Vagina (tissue), 2 donors: ENCODE measurements at regions not wholly inside any gene's neighbourhood (a gene's known extent, or its start where the extent isn't known, plus 50 kb on each side); places are given as distances from the start of the nearest gene placed in this dataset.

ENCODE experiments used
- DNase-seq, 2 donors: peaks; one replicate each; pipeline ENCODE4 v3.0.0-alpha.2; 2017; ENCODE audit errors: extremely low spot score in 2 of 2
- H3K27ac ChIP-seq: fragments of 200-600 bp; sonication (generic); one replicate; pipeline ENCODE4 v1.5.1; 2019
- H3K27me3 ChIP-seq: fragments of 200-600 bp; sonication (generic); one replicate; pipeline ENCODE4 v1.5.1; 2019
- H3K36me3 ChIP-seq, 2 donors: fragments of 200-600 bp; sonication (generic); one replicate each; pipeline ENCODE4 v1.5.1; 2017 to 2019
- H3K4me1 ChIP-seq: fragments of 200-600 bp; sonication (generic); one replicate; pipeline ENCODE4 v1.5.1; 2019
- H3K4me3 ChIP-seq, 2 donors: fragments of 200-600 bp; sonication (generic); 1 replicate in 1 of 2; 2 replicates in 1 of 2; pipeline ENCODE4 v1.5.1; 2016 to 2019
- H3K9me3 ChIP-seq: fragments of 200-600 bp; sonication (generic); one replicate; pipeline ENCODE4 v1.5.1; 2019
- POLR2A ChIP-seq, 2 donors: fragments of 450-650 bp; IDR thresholded peaks; one replicate each; pipeline ENCODE4 v1.6.1; 2017; ENCODE audit warnings: antibody characterized with exemption in 2 of 2, mild to moderate bottlenecking in 2 of 2, moderate library complexity in 2 of 2
- POLR2AphosphoS5 ChIP-seq, 2 donors: sonication (generic); formaldehyde crosslinking; IDR thresholded peaks; one replicate each; pipeline ENCODE4 v1.9.0; 2017; ENCODE audit warnings: antibody characterized with exemption in 2 of 2, mild to moderate bottlenecking in 2 of 2, low read depth in 1 of 2; ENCODE audit not compliant: insufficient read depth in 1 of 2
- intact Hi-C: fragments of 100-400 bp; cut with DNase I; formaldehyde crosslinking; loops from one replicate; pipeline ENCODE4 v1.15.1; 2023
- TF ChIP-seq, protein P1 (sequence below), 3 experiments: fragments of 450-650 bp in 2 of 3; fragments of 200-600 bp in 1 of 3; sonication (generic) in 1 of 3; IDR thresholded peaks; one replicate each; pipeline ENCODE4 v1.5.1; 2017 to 2019; ENCODE audit warnings: antibody characterized with exemption in 3 of 3, mild to moderate bottlenecking in 2 of 3, moderate library complexity in 2 of 3

DNA sequence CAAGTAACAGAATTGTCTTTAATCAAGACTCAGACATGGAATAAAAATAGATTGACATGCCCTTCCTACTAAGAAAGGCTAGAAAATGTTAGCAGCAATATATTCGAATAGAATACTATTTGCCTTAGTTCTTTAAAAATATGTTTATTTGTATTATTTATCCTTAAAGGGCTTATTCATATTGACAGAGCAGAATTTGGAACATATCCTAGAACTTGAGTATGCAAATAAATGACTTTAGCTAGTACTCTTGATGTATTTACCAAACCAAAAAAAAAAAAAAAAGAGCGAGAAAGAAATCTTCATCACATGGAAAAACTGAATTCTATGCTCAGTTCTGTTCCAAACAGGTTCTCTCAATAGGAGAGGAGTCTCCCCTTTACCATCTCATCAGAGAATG lies 68.9 kb upstream of the PPARGC1A start:
- H3K4me1 ChIP-seq: no peaks in the 10 kb centered on the region
- intact Hi-C loops: no loop called here
- H3K36me3 ChIP-seq: no peaks in the 10 kb centered on the region
- H3K4me3 ChIP-seq: no peak overlapping the region
- TF ChIP-seq, protein P1, sequence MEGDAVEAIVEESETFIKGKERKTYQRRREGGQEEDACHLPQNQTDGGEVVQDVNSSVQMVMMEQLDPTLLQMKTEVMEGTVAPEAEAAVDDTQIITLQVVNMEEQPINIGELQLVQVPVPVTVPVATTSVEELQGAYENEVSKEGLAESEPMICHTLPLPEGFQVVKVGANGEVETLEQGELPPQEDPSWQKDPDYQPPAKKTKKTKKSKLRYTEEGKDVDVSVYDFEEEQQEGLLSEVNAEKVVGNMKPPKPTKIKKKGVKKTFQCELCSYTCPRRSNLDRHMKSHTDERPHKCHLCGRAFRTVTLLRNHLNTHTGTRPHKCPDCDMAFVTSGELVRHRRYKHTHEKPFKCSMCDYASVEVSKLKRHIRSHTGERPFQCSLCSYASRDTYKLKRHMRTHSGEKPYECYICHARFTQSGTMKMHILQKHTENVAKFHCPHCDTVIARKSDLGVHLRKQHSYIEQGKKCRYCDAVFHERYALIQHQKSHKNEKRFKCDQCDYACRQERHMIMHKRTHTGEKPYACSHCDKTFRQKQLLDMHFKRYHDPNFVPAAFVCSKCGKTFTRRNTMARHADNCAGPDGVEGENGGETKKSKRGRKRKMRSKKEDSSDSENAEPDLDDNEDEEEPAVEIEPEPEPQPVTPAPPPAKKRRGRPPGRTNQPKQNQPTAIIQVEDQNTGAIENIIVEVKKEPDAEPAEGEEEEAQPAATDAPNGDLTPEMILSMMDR (IDR thresholded peaks at IDR 0.05): no peak
- TF ChIP-seq POLR2A (IDR thresholded peaks at IDR 0.05) (no peak), POLR2AphosphoS5 (IDR thresholded peaks at IDR 0.05; ENCODE audit: insufficient read depth in 1 of 2, low read depth in 1 of 2) (no peak)
- H3K27me3 ChIP-seq: no peaks in the 10 kb centered on the region
- H3K27ac ChIP-seq: no peak overlapping the region
- H3K9me3 ChIP-seq: no peaks in the 10 kb centered on the region
- no peak for DNase-seq

DNA sequence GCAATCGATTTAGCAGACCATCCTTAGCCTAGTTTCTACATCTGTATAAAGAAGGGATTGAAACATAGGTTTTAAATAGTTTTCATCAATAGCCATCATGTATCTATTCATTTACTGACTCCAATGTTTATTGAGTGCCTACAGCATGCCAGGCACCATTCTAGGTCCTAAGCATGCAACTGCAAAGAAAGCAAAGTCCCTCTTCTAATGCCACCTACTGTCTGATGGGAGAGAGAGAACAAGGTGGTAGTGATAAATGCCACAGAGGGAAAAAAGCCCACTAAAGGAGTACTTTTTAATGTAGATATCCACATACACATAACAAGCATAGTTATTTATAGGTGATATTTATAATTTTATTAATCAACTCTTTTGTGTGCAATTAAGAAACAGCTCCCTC lies 67.6 kb upstream of the PPARGC1A start:
- Histone ChIP-seq H3K9me3 (no peaks in the 10 kb centered on the region), H3K4me3 (no peak overlapping the region), H3K27ac (no peak overlapping the region), H3K36me3 (no peaks in the 10 kb centered on the region), H3K4me1 (no peaks in the 10 kb centered on the region), H3K27me3 (no peaks in the 10 kb centered on the region)
- no peak for TF ChIP-seq POLR2AphosphoS5 (IDR thresholded peaks at IDR 0.05; ENCODE audit: insufficient read depth in 1 of 2, low read depth in 1 of 2)
- no peak for TF ChIP-seq POLR2A (IDR thresholded peaks at IDR 0.05)
- TF ChIP-seq, protein P1 (IDR thresholded peaks at IDR 0.05): no peak
- no peak for DNase-seq
- intact Hi-C loops: no loop called here

DNA sequence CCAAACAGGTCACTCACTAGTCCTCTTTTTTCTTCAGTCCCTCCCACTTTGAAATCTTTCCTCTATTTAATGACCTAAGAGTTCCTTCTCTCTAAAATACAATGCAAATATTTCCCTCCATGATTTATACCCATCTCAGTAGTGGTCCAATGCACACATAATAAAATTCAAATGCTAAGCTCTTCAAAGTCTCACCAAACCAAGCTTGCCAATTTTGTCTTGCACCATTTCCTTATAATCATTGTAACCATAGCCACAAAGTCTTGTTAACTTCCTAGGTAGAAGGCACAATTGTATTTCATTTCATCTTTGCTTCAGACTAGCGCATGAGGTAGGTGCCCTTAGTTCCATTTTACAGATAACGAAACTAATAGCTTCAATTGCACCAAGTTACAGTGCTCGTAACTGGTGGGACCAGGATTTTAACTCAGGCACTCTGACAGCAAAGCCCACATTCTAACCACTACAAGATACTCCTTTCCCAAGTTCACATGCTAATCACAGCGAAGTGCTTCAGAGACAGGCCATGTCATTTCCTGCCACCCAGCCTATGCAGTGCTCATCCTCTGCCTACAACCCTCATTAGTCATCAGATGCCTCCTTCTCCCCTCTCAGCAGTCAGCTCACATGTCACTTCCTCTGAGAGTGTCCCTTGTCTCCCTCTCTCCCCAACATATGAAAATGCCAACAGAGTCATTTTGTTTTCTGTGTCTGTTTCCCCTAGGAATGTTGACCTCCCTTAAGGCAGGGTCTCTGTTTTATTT lies 66.9 kb upstream of the PPARGC1A start:
- H3K36me3 ChIP-seq: no peaks in the 10 kb centered on the region
- H3K4me1 ChIP-seq: no peaks in the 10 kb centered on the region
- no peaks in the 10 kb centered on the region for H3K9me3 ChIP-seq
- no peaks in the 10 kb centered on the region for H3K27me3 ChIP-seq
- no peak overlapping the region for H3K4me3 ChIP-seq
- H3K27ac ChIP-seq: no peak overlapping the region
- no peak for DNase-seq
- no peak for TF ChIP-seq POLR2A (IDR thresholded peaks at IDR 0.05)
- TF ChIP-seq, protein P1 (IDR thresholded peaks at IDR 0.05): no peak
- TF ChIP-seq POLR2AphosphoS5 (IDR thresholded peaks at IDR 0.05; ENCODE audit: insufficient read depth in 1 of 2, low read depth in 1 of 2): no peak
- intact Hi-C loops: no loop called here

DNA sequence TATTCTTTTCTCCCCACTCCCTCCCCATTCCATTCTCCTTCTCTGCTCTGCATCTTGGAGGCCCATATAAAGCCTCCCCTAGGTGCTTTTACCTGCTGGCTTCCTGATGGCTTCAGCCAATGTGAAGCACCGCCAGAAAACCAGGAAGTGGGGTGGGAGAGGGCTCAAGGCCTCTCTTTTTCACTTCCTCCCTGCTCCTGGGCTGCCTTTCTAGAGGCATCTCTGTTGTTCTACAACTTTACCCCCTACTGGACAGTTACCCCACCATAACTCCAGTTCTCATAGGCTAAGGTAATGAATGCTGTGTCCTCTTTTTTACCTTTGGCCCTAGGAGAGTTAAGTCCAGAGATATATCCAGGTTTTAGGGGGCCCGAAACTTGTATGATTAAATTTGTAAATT lies 62.4 kb upstream of the PPARGC1A start:
- TF ChIP-seq, protein P1 (IDR thresholded peaks at IDR 0.05): no peak
- Histone ChIP-seq H3K4me1 (no peaks in the 10 kb centered on the region), H3K27ac (no peak overlapping the region), H3K9me3 (no peaks in the 10 kb centered on the region), H3K4me3 (no peak overlapping the region), H3K27me3 (no peaks in the 10 kb centered on the region), H3K36me3 (no peaks in the 10 kb centered on the region)
- intact Hi-C loops: no loop called here
- DNase-seq: no peak

DNA sequence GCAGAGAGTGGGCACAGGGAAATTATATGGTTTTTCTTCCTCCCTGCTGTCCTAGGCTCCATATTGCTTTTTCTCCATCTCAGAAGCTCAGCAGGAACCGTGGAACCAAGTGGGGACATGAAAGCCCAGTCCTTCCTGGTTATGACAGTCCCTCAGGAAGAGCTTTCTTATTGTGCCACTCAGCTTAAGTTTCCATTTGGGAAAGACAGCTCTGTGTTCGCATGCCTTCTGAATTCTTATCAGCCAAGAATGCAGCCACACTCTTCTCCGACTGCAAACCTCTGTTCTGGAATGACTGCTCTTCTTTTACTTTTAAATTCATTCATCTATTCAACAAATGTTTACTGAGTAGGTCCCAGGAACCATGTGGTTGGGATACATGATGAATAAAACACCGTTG lies 58.0 kb upstream of the PPARGC1A start:
- Histone ChIP-seq H3K27ac (no peak overlapping the region), H3K36me3 (no peaks in the 10 kb centered on the region), H3K27me3 (no peaks in the 10 kb centered on the region), H3K4me3 (no peak overlapping the region), H3K9me3 (no peaks in the 10 kb centered on the region), H3K4me1 (no peaks in the 10 kb centered on the region)
- no peak for TF ChIP-seq POLR2AphosphoS5 (IDR thresholded peaks at IDR 0.05; ENCODE audit: insufficient read depth in 1 of 2, low read depth in 1 of 2)
- TF ChIP-seq, protein P1 (IDR thresholded peaks at IDR 0.05): no peak
- no peak for TF ChIP-seq POLR2A (IDR thresholded peaks at IDR 0.05)
- intact Hi-C loops: no loop called here
- DNase-seq: no peak
